Fibroblast of mammary gland (primary cell): ENCODE measurements at regions not wholly inside any gene's neighbourhood (a gene's known extent, or its start where the extent isn't known, plus 50 kb on each side); places are given as distances from the start of the nearest gene placed in this dataset.
"Not testable (repeated sequence)": the region's sequence is repeated elsewhere in the genome, so short reads cannot be mapped to it uniquely, and the experiment has no call there.

Experiments
- DNase-seq: peaks from one replicate; pipeline ENCODE4 v3.0.0-alpha.2; 2010; ENCODE audit warnings: low read depth
- H3K4me3 ChIP-seq: 2 replicates; pipeline ENCODE4 v1.5.1; 2011; ENCODE audit warnings: low read depth, mild to moderate bottlenecking, low read length, moderate library complexity; ENCODE audit not compliant: control insufficient read depth
- TF ChIP-seq, protein P1 (sequence below): conservative IDR thresholded peaks from 2 replicates; pipeline ENCODE4 v1.5.1; 2011; ENCODE audit warnings: low read depth, low read length, inconsistent platforms; ENCODE audit not compliant: control insufficient read depth, insufficient read depth

DNA sequence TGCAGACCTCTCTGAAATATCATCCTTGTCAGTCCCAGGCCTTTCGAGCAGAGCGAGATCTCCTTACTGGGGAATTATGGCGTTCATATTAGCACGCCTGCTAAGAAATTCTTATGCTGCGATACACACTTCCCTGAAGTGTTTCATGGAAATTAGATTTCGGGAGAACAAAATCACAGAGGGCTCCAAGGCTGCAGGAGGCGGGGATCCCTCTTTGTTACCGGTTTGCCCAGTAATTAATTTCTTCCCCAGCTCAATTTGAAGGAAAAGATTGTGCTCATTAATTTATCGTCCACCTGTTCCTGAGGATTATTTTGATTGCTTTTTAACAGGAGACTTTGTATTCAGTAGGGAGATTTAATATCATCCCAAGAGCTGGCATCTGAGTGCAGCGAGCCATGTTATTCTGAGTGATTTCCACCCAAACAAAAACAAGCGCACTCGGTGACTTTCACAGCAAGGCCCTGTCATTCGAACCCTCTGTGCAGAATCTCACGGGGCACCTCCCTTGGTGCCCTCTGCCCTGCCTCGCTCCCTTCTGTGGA lies 202.3 kb upstream of the GALNT2 start:
- no peak overlapping the region for H3K4me3 ChIP-seq
- no peak for DNase-seq
- TF ChIP-seq, protein P1, sequence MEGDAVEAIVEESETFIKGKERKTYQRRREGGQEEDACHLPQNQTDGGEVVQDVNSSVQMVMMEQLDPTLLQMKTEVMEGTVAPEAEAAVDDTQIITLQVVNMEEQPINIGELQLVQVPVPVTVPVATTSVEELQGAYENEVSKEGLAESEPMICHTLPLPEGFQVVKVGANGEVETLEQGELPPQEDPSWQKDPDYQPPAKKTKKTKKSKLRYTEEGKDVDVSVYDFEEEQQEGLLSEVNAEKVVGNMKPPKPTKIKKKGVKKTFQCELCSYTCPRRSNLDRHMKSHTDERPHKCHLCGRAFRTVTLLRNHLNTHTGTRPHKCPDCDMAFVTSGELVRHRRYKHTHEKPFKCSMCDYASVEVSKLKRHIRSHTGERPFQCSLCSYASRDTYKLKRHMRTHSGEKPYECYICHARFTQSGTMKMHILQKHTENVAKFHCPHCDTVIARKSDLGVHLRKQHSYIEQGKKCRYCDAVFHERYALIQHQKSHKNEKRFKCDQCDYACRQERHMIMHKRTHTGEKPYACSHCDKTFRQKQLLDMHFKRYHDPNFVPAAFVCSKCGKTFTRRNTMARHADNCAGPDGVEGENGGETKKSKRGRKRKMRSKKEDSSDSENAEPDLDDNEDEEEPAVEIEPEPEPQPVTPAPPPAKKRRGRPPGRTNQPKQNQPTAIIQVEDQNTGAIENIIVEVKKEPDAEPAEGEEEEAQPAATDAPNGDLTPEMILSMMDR: no peak

DNA sequence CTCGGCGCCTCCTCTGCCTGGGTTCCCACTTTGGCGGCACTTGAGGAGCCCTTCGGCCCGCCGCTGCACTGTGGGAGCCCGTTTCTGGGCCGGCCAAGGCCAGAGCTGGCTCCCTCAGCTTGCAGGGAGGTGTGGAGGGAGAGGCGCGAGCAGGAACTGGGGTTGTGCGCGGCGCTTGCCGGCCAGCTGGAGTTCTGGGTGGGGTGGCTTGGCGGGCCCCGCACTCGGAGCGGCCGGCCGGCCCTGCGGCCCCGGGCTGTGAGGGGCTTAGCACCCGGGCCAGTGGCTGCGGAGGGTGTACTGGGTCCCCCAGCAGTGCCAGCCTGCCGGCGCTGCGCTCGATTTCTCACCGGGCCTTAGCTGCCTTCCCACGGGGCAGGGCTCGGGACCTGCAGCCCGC lies 201.7 kb upstream of the GALNT2 start:
- not testable (repeated sequence) for H3K4me3 ChIP-seq

DNA sequence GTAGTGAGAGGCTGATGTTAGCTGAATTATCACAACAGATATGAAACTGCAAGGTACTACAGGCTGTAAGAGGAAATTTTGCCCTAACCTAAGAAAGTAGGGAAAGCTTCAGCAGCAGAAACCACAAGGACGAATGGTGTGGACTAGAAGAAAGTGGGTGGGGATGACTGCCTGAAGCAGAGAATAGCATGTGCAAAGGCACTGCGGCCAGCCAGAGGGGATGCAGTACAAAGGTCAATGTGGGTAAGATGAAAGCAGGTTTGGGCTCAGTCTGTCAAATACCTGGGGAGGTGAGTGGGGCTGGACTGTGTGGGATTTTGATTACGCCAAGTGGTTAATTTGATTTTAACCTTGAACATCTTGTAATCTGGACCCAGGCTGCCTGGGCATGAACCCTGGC lies 199.3 kb upstream of the GALNT2 start:
- no peak overlapping the region for H3K4me3 ChIP-seq
- DNase-seq: no peak
- TF ChIP-seq, protein P1: no peak

More for the DNA sequence above, 201.7 kb upstream of the GALNT2 start:
- DNase-seq: not testable (repeated sequence)

DNA sequence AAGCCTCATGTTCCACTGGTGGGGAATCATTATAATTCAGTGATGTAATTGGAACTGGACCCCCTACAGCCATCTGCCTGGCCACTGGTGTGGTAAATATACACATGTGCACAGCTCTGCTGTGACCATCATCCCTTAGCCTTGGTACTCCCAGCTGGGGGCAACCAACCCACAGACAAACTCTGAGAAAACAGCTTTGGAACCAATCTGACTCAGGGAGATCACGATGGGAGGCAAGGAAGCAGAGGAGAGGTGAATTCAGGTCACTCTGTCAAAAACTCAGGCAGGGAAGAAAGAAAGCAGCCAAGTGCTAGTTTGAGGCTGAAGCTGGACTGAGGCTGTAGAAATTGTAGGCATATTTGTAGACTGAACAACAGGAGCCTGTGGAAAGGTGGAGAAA lies 197.8 kb upstream of the GALNT2 start:
- peak; percentile 22 for DNase-seq
- no peak overlapping the region for H3K4me3 ChIP-seq
- TF ChIP-seq, protein P1: no peak

DNA sequence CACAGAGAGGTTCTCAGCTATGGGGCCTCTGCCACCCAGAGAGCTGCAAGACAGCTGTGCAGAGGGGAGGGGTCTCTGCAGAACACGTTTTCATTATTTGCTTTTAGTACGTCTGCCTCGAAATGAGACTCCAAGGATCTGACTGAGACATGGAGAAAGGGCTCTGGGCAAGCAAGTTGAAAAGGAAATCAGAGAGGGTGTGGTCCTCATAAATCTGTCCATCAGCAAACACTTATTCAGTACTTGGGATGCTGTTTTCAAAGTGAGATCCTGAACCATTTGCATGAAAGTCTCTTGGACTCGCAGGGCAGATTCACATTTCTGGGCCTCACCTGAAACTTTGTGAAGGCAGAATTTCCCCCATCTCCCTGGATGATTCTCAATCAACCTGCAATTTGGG lies 197.4 kb upstream of the GALNT2 start:
- TF ChIP-seq, protein P1: no peak
- no peak overlapping the region for H3K4me3 ChIP-seq
- no peak for DNase-seq

DNA sequence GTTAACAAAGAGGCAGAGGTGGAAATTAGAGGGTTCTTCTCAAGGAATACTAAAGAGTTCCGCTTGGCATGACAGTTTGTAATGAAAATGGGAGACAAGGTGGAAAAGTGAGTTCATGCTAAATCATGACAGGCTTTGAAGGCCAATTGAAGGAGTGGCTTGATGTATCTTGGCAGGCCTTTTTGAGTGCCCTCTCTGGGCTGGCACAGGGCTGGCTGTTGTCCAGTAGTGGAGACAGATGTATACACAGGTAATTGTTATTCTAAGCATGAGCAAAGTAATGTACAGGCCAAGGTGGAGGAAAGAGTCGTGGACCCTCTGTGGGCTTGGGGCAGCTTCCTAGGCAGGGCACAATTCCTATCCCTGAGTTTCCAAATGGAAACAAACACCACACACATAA lies 196.7 kb upstream of the GALNT2 start:
- TF ChIP-seq, protein P1: no peak
- DNase-seq: no peak
- H3K4me3 ChIP-seq: no peak overlapping the region

DNA sequence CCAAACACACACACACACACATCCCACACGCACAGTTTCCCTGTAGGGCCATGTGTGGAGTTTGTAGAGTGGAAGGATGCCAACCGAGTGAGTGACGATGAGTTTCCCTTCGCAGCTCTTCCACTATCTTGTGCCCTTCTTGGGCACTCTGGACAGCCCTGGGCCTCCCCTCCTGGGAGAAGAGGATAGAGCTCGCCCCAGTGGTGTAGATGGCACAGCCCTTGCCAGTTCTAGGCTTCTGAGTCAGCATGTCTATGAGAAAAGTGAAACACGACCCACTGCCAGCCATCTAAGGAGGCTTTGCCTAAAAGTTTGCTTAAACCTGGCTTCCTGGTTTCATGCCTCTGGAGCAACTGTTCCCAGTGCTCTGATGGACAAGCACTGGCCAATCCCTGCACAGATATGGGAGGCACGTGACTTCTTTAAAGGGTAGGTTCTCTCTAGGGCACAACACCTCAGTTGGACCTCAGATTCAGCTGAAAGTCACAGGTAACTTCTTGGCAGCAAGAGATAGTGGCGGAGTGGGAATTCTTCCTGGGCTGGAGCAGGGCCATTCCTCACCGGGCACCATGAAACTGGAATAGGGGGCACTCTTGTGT lies 195.9 kb upstream of the GALNT2 start:
- H3K4me3 ChIP-seq: no peak overlapping the region
- no peak for DNase-seq
- TF ChIP-seq, protein P1: no peak
